Psoas muscle (tissue), 7 donors: ENCODE measurements at regions not wholly inside any gene's neighbourhood (a gene's known extent, or its start where the extent isn't known, plus 50 kb on each side); places are given as distances from the start of the nearest gene placed in this dataset.

Experiments used
- ATAC-seq, 4 donors: fragments of 200-7000 bp; cut with Tn5 transposase; one replicate each; pipeline ENCODE4 v1.9.1; 2020; ENCODE audit warnings: moderate library complexity in 3 of 4, mild to moderate bottlenecking in 2 of 4
- DNase-seq, 2 donors: peaks; one replicate each; pipeline ENCODE4 v3.0.0-alpha.2; 2020
- H3K27ac ChIP-seq: fragments of 200-600 bp; one replicate; pipeline ENCODE4 v1.8.0; 2022
- H3K27me3 ChIP-seq, 3 donors: fragments of 200-600 bp in 1 of 3; one replicate each; pipeline versions ENCODE4 v1.6.1 to v1.8.0; 2013 to 2022; ENCODE audit warnings: low read length in 2 of 3, mild to moderate bottlenecking in 2 of 3, moderate library complexity in 1 of 3; ENCODE audit not compliant: insufficient read depth in 3 of 3
- H3K36me3 ChIP-seq, 2 donors: fragments of 200-600 bp in 1 of 2; one replicate each; pipeline versions ENCODE4 v1.6.1 to v1.8.0; 2013 to 2022; ENCODE audit warnings: low read depth in 1 of 2, mild to moderate bottlenecking in 1 of 2, moderate library complexity in 1 of 2; ENCODE audit not compliant: insufficient read depth in 1 of 2
- H3K4me1 ChIP-seq: fragments of 200-600 bp; one replicate; pipeline ENCODE4 v1.8.0; 2022
- H3K4me3 ChIP-seq: fragments of 200-600 bp; one replicate; pipeline ENCODE4 v1.8.0; 2022; ENCODE audit warnings: mild to moderate bottlenecking
- H3K9me3 ChIP-seq: fragments of 200-600 bp; one replicate; pipeline ENCODE4 v1.8.0; 2022
- WGBS, 3 donors: extraction: QIAGEN DNeasy Blood & Tissue Kit; methylation state at CpG; one replicate each; pipeline versions ENCODE4 v1.1.6 to v1.1.7; 2013; 5-methylcytosine and 5-hydroxymethylcytosine counted together
- intact Hi-C, 2 donors: fragments of 100-400 bp; cut with DNase I; formaldehyde crosslinking; loops; one replicate each; pipeline versions ENCODE4 v1.11.0 to v1.14.2; 2022
- TF ChIP-seq, protein P1 (sequence below): fragments of 200-600 bp; IDR thresholded peaks from one replicate; pipeline ENCODE4 v1.8.0; 2022; ENCODE audit warnings: antibody characterized with exemption
- donor health status: healthy with polysubstance abuse.
- donor health status: DM: no; HTN: no; CAD: no; lungs with moderate emphysema.
- donor health status: Bipolar disorder and iron deficiency.
- donor health status: healthy.
- donor health status: DM: yes; HTN: yes; CAD: no.
- donor health status: DM: no; HTN: no; CAD: no.
- donor health status: DM: yes; HTN: yes; CAD: no.

- WGBS, 3 donors = 84 to 94% (median 86%) methylated on average over 4 of the region's 4 CpGs
- intact Hi-C loops = no loop called here
Observed at GRCh38 chr13:30552567-30552966, 65.2 kb upstream of the USPL1 start.

GRCh38 chr13:30559274-30559673, 58.4 kb upstream of the USPL1 start:
- intact Hi-C loops = no loop called here
- Histone ChIP-seq H3K4me1 (peaks cover 5% of the 10 kb centered on the region), H3K27me3 (no peaks in the 10 kb centered on the region), H3K27ac (no peak overlapping the region), H3K36me3 (no peaks in the 10 kb centered on the region), H3K4me3 (no peak overlapping the region), H3K9me3 (no peaks in the 10 kb centered on the region)
- ATAC-seq (no peak), DNase-seq (no peak)
- 95 to 97% (median 96%) methylated on average over 4 of the region's 4 CpGs for WGBS, 3 donors
- TF ChIP-seq, protein P1, sequence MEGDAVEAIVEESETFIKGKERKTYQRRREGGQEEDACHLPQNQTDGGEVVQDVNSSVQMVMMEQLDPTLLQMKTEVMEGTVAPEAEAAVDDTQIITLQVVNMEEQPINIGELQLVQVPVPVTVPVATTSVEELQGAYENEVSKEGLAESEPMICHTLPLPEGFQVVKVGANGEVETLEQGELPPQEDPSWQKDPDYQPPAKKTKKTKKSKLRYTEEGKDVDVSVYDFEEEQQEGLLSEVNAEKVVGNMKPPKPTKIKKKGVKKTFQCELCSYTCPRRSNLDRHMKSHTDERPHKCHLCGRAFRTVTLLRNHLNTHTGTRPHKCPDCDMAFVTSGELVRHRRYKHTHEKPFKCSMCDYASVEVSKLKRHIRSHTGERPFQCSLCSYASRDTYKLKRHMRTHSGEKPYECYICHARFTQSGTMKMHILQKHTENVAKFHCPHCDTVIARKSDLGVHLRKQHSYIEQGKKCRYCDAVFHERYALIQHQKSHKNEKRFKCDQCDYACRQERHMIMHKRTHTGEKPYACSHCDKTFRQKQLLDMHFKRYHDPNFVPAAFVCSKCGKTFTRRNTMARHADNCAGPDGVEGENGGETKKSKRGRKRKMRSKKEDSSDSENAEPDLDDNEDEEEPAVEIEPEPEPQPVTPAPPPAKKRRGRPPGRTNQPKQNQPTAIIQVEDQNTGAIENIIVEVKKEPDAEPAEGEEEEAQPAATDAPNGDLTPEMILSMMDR = no peak

More at GRCh38 chr13:30552567-30552966, 65.2 kb upstream of the USPL1 start:
- no peaks in the 10 kb centered on the region for H3K36me3 ChIP-seq
- DNase-seq = no peak
- peaks cover 4% of the 10 kb centered on the region for H3K4me1 ChIP-seq
- H3K9me3 ChIP-seq = no peaks in the 10 kb centered on the region
- TF ChIP-seq, protein P1 = no peak
- no peak for ATAC-seq
- no peak overlapping the region for H3K27ac ChIP-seq
- no peak overlapping the region for H3K4me3 ChIP-seq
- no peaks in the 10 kb centered on the region for H3K27me3 ChIP-seq

GRCh38 chr13:30560212-30560611, 57.5 kb upstream of the USPL1 start:
- intact Hi-C loops = loop anchor here in 1 of 2 donors (10.0 kb wide), 1 partner anchor 85 kb away; no protein-coding TSS in a partner anchor

DNA sequence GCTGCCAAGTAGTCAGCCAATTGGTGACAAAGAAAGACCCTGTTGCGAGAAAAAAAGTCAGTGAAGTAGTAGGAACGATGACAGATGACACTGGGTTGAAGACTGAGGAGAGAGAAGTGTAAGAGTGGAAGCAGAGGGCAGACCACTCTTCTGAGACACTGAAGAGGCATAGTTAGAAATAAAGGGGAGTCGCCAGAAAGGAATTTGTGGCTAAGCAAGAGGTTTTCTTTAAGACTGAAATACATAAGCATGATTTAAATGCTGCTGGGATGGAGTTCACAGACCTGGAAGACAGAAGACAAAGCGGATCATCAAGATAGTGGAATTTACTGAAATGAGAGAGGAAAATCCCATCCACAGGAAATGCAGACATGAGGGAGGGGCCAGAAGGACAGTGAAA, 56.2 kb upstream of the USPL1 start:
- intact Hi-C loops = loop anchor here in 1 of 2 donors (10.0 kb wide), 1 partner anchor 87 kb away; no protein-coding TSS in a partner anchor
- no peak for ATAC-seq
- H3K36me3 ChIP-seq = no peaks in the 10 kb centered on the region

More at GRCh38 chr13:30560212-30560611, 57.5 kb upstream of the USPL1 start:
- Histone ChIP-seq H3K4me3 (no peak overlapping the region), H3K9me3 (no peaks in the 10 kb centered on the region), H3K4me1 (peaks cover 5% of the 10 kb centered on the region), H3K36me3 (no peaks in the 10 kb centered on the region), H3K27me3 (no peaks in the 10 kb centered on the region), H3K27ac (no peak overlapping the region)
- 74 to 85% (median 78%) methylated on average over 6 of the region's 6 CpGs for WGBS, 3 donors
- DNase-seq (no peak), ATAC-seq (no peak)
- TF ChIP-seq, protein P1 = no peak

More for the DNA sequence above, 56.2 kb upstream of the USPL1 start:
- WGBS, 3 donors = 95 to 98% (median 96%) methylated on average over 4 of the region's 4 CpGs
- DNase-seq = no peak
- H3K4me1 ChIP-seq = peaks cover 5% of the 10 kb centered on the region
- H3K27me3 ChIP-seq = no peaks in the 10 kb centered on the region
- no peaks in the 10 kb centered on the region for H3K9me3 ChIP-seq
- H3K4me3 ChIP-seq = no peak overlapping the region
- no peak overlapping the region for H3K27ac ChIP-seq
- TF ChIP-seq, protein P1 = no peak
